Brain microvascular endothelial cell (primary cell): ENCODE measurements at regions not wholly inside any gene's neighbourhood (a gene's known extent, or its start where the extent isn't known, plus 50 kb on each side); places are given as distances from the start of the nearest gene placed in this dataset.
A peak's percentile ranks its signal among the peaks of the same experiment; 100 is the strongest.

Experiments used
- DNase-seq: peaks from one replicate; pipeline ENCODE4 v3.0.0-alpha.2; 2020
- H3K27ac ChIP-seq: fragments of 250-450 bp; sonication (Bioruptor Pico); 2 replicates; pipeline ENCODE4 v1.5.1; 2020; ENCODE audit warnings: mild to moderate bottlenecking, moderate library complexity
- H3K27me3 ChIP-seq: fragments of 250-450 bp; sonication (Bioruptor Pico); replicated peaks from 2 replicates; pipeline ENCODE4 v1.5.1; 2020; ENCODE audit warnings: mild to moderate bottlenecking
- H3K36me3 ChIP-seq: fragments of 250-450 bp; sonication (Bioruptor Pico); replicated peaks from 2 replicates; pipeline ENCODE4 v1.5.1; 2020; ENCODE audit warnings: mild to moderate bottlenecking
- H3K4me3 ChIP-seq: 2 replicates; pipeline ENCODE4 v1.5.1; 2011; ENCODE audit warnings: low read depth, mild to moderate bottlenecking, control low read depth, low read length, moderate library complexity
- in situ Hi-C: cut with HindIII; loops from 2 replicates; pipeline ENCODE4 v1.10.0; 2017; ENCODE audit warnings: low sequenced_read_pairs, low pct_ligation_motif_present
- TF ChIP-seq, protein P1 (sequence below): IDR thresholded peaks from 2 replicates; pipeline ENCODE4 v1.5.1; 2011; ENCODE audit warnings: low read depth, mild to moderate bottlenecking, moderate library complexity, low read length, control low read depth, inconsistent platforms; ENCODE audit errors: missing control alignments

DNA sequence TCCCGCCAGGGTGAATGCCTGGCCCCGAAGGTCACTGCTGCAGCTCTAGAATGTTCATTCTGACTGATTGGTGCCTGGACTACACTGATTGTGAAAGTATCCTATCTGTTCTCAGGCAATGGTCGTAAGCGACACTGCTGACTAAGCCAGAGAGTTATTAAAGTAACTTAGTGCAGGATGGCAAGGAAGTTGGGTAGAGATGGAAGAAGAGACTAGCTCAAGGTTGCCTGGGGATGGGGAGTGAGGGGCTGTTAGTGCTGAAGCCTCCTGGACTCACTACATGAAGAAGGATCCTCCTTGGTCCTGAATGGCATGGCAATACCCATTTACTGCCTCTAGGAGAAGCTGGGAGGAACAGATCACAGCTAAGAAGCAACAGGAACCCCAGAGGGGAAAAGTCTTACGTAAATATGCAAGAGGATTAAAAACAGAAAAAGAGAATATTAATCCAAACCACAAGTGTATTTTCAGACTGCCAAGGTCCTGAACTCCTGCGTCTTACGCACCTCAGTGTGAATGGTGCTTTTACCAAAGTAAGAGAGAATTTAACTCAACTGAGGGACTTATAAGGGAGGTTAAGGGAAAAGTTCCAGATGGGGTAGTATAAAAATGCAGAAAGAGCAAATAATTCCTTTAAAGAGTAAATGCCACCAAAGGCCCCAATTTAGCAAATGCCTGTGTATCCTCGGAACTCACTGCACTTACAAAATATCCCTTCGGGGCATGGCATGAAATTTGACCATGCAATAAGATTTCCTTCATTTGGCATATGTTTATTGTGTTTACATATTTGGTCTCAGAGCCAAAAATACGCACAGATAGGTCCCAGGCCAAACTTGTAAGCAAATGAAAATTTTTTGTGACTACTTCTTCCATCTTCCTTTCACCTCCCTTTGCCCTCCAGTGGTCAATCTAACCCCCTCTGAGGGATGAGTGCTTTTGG lies 64.0 kb upstream of the DGKG start:
- TF ChIP-seq, protein P1, sequence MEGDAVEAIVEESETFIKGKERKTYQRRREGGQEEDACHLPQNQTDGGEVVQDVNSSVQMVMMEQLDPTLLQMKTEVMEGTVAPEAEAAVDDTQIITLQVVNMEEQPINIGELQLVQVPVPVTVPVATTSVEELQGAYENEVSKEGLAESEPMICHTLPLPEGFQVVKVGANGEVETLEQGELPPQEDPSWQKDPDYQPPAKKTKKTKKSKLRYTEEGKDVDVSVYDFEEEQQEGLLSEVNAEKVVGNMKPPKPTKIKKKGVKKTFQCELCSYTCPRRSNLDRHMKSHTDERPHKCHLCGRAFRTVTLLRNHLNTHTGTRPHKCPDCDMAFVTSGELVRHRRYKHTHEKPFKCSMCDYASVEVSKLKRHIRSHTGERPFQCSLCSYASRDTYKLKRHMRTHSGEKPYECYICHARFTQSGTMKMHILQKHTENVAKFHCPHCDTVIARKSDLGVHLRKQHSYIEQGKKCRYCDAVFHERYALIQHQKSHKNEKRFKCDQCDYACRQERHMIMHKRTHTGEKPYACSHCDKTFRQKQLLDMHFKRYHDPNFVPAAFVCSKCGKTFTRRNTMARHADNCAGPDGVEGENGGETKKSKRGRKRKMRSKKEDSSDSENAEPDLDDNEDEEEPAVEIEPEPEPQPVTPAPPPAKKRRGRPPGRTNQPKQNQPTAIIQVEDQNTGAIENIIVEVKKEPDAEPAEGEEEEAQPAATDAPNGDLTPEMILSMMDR: peak; percentile 58
- Histone ChIP-seq H3K27me3 (no peaks in the 10 kb centered on the region), H3K27ac (no peak overlapping the region), H3K36me3 (no peaks in the 10 kb centered on the region), H3K4me3 (no peak overlapping the region)
- in situ Hi-C loops: no loop called here
- DNase-seq: peak; percentile 59

DNA sequence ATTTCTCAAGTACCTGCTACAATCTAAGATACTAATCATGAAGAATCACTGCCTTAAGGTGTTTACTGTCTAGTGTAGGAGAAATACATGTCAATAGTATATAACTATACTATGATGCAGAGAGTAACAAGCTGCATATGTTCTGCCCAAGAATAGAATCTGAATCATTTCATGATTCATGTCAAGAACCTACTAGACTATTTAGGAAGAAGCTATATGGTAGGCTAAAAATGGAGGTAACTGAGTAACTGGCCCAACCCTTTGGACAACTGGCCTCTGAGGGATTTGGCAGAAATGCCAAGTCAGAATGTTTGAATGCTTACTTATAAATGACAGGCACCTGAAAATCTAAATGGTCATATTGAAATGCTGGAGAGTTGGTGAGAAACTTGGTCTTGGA lies 59.9 kb upstream of the DGKG start:
- H3K27me3 ChIP-seq: no peaks in the 10 kb centered on the region
- H3K27ac ChIP-seq: no peak overlapping the region
- no peak overlapping the region for H3K4me3 ChIP-seq
- TF ChIP-seq, protein P1: no peak
- no peaks in the 10 kb centered on the region for H3K36me3 ChIP-seq
- in situ Hi-C loops: no loop called here
- DNase-seq: no peak

DNA sequence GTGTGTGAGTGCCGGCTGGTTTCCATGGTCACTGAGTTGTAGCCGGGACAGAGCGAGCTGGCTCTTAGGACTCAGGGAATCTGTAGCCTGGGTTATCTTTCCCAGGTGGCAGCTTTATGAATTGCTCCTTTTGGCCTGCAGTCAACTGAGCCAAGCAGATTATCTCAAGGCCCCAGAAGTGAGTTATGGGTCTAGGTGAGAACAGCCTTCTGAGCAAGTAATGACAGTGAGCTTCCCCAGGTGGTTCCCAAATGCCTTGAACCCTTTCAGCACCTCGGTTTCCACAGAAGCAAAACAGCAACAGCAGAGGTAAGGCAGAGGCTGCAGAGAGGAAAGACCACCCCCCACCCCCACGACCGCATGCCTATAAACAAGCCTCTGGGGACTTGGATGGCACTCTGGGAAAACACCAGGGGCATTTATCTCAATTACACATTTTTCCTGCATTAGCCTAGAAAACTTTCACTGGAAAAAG lies 56.7 kb upstream of the DGKG start:
- no peak overlapping the region for H3K4me3 ChIP-seq
- TF ChIP-seq, protein P1: peak; percentile 12
- DNase-seq: peak; percentile 5
- no peaks in the 10 kb centered on the region for H3K27me3 ChIP-seq
- in situ Hi-C loops: no loop called here
- H3K27ac ChIP-seq: peak overlapping the region; percentile 23
- H3K36me3 ChIP-seq: no peaks in the 10 kb centered on the region

DNA sequence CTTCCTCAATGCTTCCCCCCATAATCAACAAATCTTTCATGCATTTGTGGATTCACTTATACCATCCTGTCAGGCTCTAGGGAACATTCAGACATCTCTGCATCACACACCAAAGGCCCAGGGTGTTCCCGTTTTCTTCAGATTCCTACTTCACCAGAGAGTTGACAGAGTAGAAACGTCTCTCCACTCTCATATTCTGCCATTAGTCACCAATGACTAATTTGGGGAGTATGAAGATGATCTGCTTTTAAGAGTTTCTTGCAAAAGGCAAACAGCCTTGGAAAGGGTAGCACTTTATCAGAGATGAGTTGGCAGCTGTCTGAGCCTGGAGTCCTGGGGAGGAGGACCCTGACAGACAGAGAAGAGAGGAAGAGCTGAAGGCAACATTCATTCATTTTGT lies 55.8 kb upstream of the DGKG start:
- in situ Hi-C loops: no loop called here
- Histone ChIP-seq H3K4me3 (no peak overlapping the region), H3K27me3 (no peaks in the 10 kb centered on the region), H3K27ac (peak overlapping the region; percentile 45), H3K36me3 (no peaks in the 10 kb centered on the region)
- TF ChIP-seq, protein P1: no peak
- DNase-seq: peak; percentile 88

DNA sequence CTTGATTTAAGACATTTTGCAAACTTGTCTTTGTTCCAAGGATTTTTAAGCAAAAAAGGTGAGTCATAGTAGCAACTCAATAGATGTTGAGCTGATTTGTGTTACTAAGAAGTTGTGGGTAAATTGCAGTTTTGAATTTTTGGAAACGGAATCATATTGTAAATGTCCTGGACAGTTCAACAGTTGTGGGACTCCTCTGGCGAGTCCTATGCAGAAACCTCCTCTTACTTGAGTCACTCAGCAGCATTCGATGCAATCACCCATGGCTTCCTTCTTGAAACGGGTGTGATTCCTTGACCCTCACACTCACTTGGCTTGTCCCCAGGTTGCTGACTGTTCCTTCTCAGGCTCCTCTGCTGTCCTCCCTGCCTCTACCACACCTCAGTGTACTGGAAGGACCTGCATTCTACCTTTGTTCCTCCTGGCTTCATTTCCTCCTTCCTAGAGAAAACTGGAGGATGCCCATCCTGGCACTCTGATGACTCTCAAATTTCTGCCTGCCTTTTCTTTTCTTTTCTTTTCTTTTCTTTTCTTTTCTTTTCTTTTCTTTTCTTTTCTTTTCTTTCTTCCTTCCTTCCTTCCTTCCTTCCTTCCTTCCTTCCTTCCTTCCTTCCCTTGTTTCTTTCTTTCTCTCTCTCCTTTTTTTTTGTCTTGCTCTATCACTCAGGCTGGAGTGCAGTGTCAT lies 52.8 kb upstream of the DGKG start:
- Histone ChIP-seq H3K36me3 (no peaks in the 10 kb centered on the region), H3K27ac (no peak overlapping the region), H3K27me3 (no peaks in the 10 kb centered on the region), H3K4me3 (no peak overlapping the region)
- in situ Hi-C loops: no loop called here
- TF ChIP-seq, protein P1: no peak
- peak; percentile 63 for DNase-seq
